ENCODE measurements at regions not wholly inside any gene's neighbourhood (a gene's known extent, or its start where the extent isn't known, plus 50 kb on each side); places are given as distances from the start of the nearest gene placed in this dataset.

- TF ChIP-seq, protein P1, sequence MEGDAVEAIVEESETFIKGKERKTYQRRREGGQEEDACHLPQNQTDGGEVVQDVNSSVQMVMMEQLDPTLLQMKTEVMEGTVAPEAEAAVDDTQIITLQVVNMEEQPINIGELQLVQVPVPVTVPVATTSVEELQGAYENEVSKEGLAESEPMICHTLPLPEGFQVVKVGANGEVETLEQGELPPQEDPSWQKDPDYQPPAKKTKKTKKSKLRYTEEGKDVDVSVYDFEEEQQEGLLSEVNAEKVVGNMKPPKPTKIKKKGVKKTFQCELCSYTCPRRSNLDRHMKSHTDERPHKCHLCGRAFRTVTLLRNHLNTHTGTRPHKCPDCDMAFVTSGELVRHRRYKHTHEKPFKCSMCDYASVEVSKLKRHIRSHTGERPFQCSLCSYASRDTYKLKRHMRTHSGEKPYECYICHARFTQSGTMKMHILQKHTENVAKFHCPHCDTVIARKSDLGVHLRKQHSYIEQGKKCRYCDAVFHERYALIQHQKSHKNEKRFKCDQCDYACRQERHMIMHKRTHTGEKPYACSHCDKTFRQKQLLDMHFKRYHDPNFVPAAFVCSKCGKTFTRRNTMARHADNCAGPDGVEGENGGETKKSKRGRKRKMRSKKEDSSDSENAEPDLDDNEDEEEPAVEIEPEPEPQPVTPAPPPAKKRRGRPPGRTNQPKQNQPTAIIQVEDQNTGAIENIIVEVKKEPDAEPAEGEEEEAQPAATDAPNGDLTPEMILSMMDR (IDR thresholded peaks at IDR 0.05): no peak
- ATAC-seq (ENCODE audit: low FRiP score): no peak
- DNase-seq (ENCODE audit: low spot score): no peak
Observed at GRCh38 chr15:88981244-88982215, 68.4 kb upstream of the MFGE8 start.

- ATAC-seq (ENCODE audit: low FRiP score) (peak; percentile 71), DNase-seq (ENCODE audit: low spot score) (no peak)
- TF ChIP-seq, protein P1 (IDR thresholded peaks at IDR 0.05): no peak
Observed at GRCh38 chr15:88982304-88982945, 69.2 kb upstream of the MFGE8 start.

GRCh38 chr15:88982946-88983342 is 69.8 kb upstream of the MFGE8 start:
- ATAC-seq (ENCODE audit: low FRiP score) (no peak), DNase-seq (ENCODE audit: low spot score) (no peak)
- TF ChIP-seq, protein P1 (IDR thresholded peaks at IDR 0.05): no peak

- TF ChIP-seq, protein P1 (IDR thresholded peaks at IDR 0.05): no peak
- DNase-seq (ENCODE audit: low spot score) (no peak), ATAC-seq (ENCODE audit: low FRiP score) (no peak)
Observed at GRCh38 chr15:88983861-88984429, 70.8 kb upstream of the MFGE8 start.

DNA sequence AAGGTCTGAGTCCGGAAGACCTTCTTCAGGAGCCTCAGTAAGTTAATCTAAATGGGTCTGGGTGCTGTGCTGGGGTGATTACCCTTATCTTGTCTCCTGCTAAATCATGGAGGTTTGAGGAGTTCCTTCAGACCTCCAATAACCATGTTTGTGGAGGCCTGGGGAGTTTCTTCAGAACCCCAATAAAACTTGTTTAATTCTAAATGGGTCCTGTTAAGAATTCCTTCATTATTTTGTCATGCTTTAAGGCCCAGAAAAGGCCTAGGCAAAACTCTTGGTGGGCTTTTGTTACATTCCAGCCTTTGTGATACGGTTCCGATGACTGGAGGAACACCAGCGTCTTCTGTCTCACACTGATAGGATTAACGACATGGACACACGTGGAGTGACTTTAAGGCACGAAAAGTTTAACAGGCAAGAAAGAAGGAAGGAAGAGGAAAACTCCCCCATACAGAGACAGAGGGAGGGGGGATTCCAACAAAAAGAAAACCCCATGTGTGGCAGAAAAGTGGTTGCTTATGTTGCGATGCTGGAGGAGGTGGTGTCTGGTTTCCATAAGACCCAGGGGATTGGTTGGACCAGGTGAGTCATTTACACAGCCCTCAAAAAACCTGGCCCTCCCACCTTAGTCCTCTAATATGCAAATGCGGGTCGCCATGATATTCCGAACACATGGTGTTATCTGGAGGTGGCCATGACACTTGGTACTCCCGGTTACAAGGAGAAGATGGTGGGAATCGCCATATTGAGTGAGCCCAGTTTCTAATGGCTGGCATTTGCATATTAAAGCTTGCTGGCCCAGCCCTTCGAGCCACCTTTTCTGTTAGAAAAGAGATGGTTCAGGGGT is 72.6 kb upstream of the MFGE8 start:
- DNase-seq (ENCODE audit: low spot score): no peak
- ATAC-seq (ENCODE audit: low FRiP score): no peak
- TF ChIP-seq, protein P1 (IDR thresholded peaks at IDR 0.05): no peak

GRCh38 chr15:88986949-88987590 is 73.9 kb upstream of the MFGE8 start:
- TF ChIP-seq, protein P1 (IDR thresholded peaks at IDR 0.05): no peak
- DNase-seq (ENCODE audit: low spot score) (no peak), ATAC-seq (ENCODE audit: low FRiP score) (no peak)
